Hindlimb muscle (tissue), 1 donor: ENCODE measurements at regions not wholly inside any gene's neighbourhood (a gene's known extent, or its start where the extent isn't known, plus 50 kb on each side); places are given as distances from the start of the nearest gene placed in this dataset.

Experiments
- DNase-seq: peaks from one replicate; pipeline ENCODE4 v3.0.0-alpha.2; 2013

DNA sequence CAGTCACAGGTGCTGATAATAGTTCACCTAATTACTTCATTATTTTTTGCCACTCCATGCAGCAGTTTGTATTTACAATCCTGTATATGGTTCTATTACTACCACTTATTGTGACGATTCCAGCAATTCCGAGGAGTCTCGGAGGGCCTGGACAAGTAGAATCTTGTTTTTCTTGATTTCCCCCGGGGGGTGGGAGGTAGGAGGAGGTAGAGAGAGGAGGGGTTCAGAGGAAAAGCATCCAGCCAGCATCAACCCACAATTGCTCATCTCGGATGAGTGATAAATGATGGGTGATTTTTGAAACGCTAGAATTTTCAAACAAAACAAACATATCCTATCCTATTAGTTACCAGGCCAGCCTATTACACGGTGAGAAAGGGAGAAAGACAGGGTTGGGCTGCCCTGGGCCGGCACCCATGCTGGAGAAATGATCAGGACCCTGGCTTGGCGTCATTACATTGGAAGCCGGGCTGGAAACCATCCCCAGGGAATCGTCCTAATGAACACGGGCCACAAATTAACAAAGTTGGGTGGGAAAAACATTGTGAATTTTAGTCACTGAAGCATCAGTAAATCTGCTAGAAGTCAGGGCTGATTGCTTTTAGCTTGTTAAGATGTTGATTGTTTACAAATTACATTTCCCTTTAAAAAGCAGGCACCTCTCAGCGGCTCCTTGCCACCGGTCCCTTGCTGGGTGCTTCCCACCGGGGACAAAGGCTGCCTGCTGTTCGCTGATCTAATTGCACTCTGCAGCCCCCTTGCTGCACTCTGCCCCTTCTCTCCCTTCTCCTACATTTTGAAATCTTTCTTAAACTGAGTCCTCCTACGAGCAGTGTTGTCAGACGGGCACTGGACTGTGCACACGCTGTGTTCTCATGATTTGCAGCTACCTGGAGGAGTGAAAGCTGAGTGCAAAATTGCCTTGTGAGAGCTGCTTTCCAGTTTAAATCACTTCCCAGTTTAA is 95.5 kb downstream of the FAM204A start:
- no peak for DNase-seq

GRCh38 chr10:118243907-118244306 is 98.2 kb downstream of the FAM204A start:
- DNase-seq = no peak

- DNase-seq = peak; percentile 85
Observed at GRCh38 chr10:118241229-118242137, 100.6 kb downstream of the FAM204A start.

DNA sequence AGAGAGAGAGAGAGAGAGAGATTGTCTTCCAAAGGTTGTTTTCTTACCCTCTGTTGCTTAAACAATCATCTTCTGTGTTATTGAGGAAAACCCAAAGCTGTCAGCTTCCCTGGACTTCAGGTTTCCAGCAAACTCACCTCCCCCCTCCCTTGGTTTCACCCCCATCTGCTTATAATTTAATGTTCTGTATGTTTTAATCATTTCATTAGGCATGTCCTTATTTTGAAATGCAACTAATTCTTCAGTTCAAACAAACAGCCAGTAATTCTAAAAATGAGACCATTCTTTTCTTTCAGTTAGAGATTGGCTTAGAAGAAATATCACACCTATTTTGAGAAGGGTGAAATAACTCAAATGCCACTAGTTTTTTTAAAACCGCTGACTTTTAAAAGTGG is 102.9 kb downstream of the FAM204A start:
- no peak for DNase-seq

DNA sequence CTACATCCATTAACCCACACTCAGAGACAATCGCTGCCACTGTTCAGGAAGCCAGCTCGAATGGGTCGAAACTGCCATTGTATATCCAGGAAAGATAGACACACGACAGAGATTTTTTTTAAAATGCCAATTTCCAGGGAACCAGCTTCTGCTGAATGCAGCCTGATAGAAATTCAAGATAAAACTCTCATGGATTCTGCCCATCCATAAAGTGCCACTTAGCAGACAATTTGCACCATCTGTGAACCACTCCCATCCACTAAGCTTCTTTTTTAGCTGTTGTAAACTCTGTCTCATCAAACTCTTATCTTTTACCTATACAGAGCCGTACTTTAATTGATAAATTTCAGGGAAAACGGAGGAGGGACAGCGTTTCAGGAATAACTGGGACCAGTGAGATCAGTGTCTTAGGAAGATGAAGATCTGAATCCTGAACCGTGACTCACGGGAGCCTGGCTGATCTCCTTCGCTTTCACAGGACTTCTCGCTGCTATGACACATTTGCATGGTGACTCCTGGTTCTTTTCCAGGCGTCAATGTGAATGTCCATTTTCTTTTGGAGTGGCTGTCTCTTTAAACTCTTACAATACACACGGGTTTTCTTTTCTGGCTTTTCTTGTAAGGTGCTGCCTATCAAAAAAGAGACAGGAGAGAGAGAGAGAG is 103.4 kb downstream of the FAM204A start:
- DNase-seq = no peak

GRCh38 chr10:118237930-118238329 is 104.2 kb downstream of the FAM204A start:
- DNase-seq = no peak

- peak; percentile 81 for DNase-seq
Observed at GRCh38 chr10:118234683-118235082, 107.4 kb downstream of the FAM204A start.

DNA sequence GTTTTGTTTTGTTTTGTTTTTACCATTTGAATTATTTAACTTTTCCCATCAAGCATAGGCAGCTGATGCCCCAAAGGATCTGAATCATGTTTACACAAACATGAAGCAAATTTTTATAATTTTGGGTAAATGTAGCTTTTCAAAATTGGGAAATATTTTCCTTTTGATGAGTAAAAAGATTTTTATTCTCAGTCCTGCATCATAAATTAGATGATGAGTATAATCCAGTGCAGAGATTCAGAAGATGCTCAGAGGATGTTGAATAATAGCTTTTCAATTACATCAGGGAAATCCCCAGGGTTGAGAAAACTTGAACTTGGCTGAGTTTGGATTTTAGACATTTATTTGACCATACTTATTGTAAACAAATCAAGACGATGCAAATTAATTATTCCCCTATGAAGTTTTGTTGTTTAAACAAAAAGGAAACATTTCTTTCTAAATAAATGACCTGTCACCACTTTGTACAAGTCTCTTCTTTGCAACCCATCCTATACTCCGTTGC is 121.7 kb downstream of the FAM204A start:
- no peak for DNase-seq

DNA sequence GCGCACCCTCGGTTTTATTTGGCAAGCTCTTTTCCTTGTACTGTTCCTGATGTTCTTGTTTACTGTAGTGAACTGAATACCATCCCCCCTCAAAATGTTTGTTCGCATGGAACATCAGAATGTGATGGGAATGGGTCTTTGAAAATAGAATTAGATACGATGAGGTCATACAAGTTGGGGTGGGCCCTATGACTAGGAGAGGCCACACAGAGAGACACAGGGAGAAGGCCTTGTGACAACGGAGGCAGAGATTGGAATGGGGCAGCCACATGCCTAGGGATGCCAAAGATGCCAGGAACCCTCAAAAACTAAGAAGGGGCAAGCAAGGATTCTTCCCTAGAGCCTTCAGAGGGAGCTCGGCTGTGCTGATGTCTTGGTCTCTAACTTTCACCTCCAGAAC is 123.6 kb downstream of the FAM204A start:
- no peak for DNase-seq

GRCh38 chr10:118216571-118217170 is 125.5 kb downstream of the FAM204A start:
- DNase-seq = no peak

DNA sequence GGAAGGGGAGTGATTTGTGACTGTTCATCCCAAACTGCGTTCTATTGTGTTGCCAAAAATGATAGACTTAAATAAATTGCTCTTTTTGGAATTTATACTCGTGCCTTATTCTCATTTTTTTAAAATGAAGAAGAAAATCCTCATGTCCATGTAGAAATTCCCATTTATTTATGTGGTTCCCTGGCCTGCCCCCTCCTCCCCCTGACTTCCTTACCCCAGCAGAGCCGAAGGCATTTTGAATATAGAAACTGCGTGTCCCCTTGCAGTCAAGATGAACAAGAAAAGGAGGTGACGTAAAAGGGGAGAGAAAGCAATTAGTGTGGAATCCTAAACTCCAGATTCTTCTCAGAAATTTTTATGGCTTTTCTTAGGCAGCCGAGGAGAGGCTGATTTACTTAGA is 126.1 kb downstream of the FAM204A start:
- no peak for DNase-seq

- DNase-seq = no peak
Observed at GRCh38 chr10:118214776-118215175, 127.3 kb downstream of the FAM204A start.

DNA sequence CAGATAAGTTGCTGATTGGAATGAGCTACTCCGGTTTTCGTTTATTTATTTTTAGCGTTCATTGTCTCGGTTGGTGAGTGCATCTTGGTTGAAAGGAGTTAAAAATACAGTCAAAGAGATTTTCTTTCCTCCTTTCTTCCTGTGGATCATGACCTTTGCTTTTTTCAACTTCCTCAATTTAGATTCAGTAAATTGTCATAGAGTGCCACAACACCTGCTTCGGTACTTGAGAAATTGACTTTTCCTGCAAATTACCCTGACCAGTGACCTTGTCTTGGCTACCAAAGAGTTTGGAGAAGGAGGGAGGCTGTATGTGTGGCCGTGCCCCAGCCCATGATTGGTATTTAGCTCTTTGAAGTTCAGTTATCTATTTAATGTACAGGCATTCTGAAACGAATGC is 128.7 kb downstream of the FAM204A start:
- no peak for DNase-seq

GRCh38 chr10:118210276-118210675 is 131.8 kb downstream of the FAM204A start:
- no peak for DNase-seq

DNA sequence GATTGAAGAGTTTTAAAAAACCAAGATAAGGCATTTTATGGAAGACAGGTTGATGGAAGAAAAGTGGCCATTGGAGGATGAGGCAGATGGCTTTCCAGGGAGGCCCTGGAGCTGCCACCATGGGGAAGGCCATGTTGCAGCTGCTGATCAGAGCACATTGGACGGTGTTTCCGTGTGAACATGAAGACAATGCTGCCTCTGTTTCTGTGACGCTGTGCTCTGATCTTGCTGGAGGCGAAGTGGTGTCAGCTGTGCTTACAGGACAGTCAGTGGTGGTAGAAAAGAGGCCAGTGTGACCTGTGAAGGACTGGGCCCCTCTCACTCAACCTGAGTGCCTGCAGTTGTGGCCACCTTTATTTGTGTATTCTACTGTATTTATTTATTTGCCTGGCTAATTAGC is 132.9 kb downstream of the FAM204A start:
- no peak for DNase-seq

- no peak for DNase-seq
Observed at GRCh38 chr10:118207470-118208007, 134.6 kb downstream of the FAM204A start.

DNA sequence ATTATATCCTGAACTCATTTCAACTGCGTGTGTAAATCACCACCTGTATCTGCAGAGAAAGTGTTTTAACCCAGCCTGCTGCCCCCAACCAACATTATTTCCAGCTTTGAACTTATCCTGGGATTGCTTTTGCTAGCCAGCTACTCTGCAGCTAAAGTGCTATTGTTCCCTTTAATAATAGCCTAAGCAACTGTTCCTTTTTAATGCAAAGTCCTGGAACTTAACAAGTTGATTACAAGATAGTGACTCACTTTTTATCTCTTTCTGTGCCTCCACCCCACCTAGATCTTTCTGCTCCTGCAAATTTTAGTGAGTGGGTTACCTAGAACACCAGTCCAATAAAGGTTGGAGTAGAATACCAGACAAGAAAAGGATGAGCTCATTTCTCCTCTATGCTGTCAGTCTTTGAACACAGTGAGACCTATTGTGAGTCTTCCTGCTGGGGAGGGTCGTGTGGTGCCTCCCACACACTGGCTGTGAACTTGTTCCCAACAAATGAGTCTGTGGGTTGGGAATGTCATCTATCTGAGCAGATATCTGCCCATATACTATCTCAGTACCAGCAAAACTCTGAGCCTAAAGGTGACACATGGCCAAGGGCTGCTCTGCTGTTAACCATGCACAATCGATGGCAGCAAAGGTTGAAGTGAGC is 137.7 kb downstream of the FAM204A start:
- DNase-seq = no peak

- no peak for DNase-seq
Observed at GRCh38 chr10:118203461-118203860, 138.7 kb downstream of the FAM204A start.

DNA sequence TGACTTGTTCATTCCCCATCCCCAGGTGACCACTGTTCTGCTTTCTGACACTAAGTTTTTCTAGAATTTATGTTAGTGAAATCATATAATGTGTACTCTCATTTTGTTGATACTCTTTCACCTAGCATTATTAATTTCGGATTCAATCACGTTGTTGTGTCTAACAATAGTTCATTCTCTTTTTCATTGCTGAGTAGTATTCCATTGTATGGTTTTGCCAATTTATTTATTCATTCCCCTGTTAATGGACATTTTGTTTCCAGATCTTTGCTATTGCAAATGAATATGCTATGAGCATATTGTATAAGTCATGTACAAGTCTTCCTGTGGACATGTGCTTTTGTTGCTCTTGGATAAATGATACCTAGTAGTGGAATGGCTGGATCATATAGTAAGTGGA is 146.4 kb downstream of the FAM204A start:
- no peak for DNase-seq

GRCh38 chr10:118193642-118194041 is 146.9 kb upstream of the RAB11FIP2 start:
- no peak for DNase-seq

DNA sequence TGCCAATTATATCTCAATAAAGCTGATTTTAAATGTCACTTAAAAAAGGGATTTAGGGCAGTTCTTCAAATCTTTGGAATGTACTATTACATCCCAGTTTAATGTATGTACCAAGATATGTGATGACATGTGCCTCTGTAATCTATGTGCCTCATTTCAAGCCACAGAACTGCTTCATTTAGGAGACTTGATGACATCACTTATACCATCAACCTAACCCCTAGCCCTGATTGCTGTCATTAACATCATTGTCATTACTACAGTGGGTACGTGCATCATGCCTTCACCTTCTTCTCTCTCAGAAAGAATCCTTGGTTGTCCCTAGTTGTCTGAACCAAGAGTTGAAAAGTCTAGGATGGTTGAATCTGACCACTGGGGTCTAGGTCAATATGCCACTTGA is 134.3 kb upstream of the RAB11FIP2 start:
- DNase-seq = no peak
